GM12891 (cell line): ENCODE measurements at regions not wholly inside any gene's neighbourhood (a gene's known extent, or its start where the extent isn't known, plus 50 kb on each side); places are given as distances from the start of the nearest gene placed in this dataset.

Source experiments
- PAX5 ChIP-seq: IDR thresholded peaks from 2 replicates; pipeline ENCODE4 v1.6.1; 2011; ENCODE audit warnings: low read length, moderate library complexity, mild to moderate bottlenecking; ENCODE audit not compliant: insufficient read depth, severe bottlenecking
- POLR2A ChIP-seq: IDR thresholded peaks from 2 replicates; pipeline ENCODE4 v1.6.1; 2011; ENCODE audit warnings: low read depth, low read length, control low read depth
- POLR2AphosphoS5 ChIP-seq: IDR thresholded peaks from 2 replicates; pipeline ENCODE4 v1.6.1; 2011; ENCODE audit warnings: low read depth, low read length, control low read depth
- POU2F2 ChIP-seq: IDR thresholded peaks from 2 replicates; pipeline ENCODE4 v1.6.1; 2011; ENCODE audit warnings: low read depth, mild to moderate bottlenecking, control low read depth, low read length, moderate library complexity
- SPI1 ChIP-seq: IDR thresholded peaks from 2 replicates; pipeline ENCODE4 v1.6.1; 2011; ENCODE audit warnings: low read depth, low read length, control low read depth
- TAF1 ChIP-seq: IDR thresholded peaks from 2 replicates; pipeline ENCODE4 v1.6.1; 2011; ENCODE audit warnings: low read depth, low read length, control low read depth

DNA sequence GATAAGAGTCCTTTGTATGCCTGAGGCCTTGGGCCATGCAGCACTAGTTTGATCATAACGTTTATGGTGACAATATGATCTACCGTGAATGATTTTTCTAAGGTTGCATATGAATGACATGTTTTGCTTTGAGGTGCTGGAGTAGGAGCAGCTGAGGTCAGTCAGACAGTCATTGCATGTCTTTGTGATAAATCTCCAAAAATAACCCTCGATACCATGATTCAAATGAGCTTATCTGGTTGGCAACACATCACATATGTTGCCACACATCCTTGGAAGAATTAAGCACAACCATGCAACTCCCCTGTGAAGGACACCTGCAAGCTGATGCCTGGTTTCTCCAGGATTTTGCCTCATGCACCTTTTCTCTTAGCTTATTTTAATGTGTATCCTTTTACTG is 394.5 kb downstream of the LTN1 start:
- no peak for TF ChIP-seq POLR2A
- no peak for TF ChIP-seq TAF1
- TF ChIP-seq POLR2AphosphoS5 = no peak
- TF ChIP-seq SPI1 = no peak
- TF ChIP-seq PAX5 = no peak
- no peak for TF ChIP-seq POU2F2
